Ecto neural progenitor cell (in vitro differentiated cells): ENCODE measurements at regions not wholly inside any gene's neighbourhood (a gene's known extent, or its start where the extent isn't known, plus 50 kb on each side); places are given as distances from the start of the nearest gene placed in this dataset.

ENCODE experiments used
- DNase-seq: peaks from one replicate; pipeline ENCODE4 v3.0.0-alpha.2; 2018; ENCODE audit warnings: low spot score

DNA sequence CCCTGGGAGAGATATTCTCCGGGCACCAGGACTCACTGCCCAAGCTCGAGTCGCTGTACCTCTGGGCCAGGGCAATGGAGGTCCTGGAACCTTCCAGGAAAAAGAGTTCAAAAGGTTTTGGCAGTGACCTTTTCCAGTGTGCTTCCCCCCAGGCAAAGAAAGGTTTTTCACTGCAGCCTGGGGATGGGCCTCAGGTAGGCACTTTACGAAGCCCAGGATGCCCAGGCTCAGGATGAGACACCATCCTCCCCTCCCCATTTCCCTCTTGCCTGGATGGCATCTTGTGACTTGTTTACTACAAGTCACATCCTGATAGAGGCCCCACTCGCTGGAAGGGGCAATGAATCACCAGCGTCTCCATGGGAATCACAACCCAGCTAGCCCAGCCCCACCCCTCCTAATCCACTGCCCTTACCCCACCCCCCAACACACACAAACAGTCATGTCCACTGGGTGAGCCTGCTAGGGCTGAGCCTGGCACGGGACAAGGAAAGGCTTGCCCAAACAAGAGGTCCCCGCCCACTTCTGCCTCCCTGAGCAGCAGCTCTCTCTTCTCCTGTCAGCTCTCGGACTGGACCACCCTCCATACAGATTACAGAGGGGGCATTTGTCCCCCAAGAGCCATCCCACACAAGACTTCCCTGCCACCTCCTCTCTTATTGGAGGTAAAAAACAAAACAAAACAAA lies 93.8 kb upstream of the SMNDC1 start:
- DNase-seq = no peak

DNA sequence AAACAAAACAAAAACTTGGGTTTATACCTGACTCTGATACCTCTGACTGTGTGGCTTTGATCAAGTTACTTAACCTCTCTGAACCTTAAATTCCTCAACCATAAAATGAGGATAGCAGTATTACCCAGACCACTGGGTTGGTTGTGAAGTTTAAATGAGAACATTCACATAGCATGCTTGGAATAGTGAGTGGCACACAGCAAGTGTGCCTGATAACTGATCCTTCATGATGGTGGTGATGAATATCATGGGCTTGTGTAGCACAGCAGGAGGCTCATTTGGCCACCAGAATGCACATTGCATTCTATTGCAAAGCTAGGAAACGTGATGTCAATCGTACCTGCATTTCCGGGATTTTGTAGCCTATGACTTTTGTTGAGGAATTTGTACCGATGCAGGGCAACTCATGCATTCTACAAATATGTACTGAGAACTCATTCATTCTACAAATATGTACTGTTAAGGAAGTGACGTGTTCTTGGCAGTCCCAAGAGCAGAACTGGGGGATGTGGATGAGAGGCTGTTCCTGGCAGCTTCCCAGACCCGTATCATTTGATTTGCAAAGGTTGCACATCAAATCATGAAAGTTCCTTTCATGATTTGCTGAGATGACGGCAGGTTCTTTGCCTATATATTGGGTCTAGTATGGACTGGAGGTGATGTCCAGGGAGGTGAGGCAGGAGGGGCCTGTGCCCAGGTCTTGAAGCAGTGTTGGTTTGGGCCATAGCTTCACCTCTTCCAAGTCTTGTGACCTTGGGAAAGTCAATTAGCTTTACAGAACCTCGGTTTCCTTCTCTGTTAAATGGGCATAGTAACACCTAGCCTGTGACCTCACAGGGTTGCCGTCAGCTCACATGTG lies 94.6 kb upstream of the SMNDC1 start:
- DNase-seq = no peak

DNA sequence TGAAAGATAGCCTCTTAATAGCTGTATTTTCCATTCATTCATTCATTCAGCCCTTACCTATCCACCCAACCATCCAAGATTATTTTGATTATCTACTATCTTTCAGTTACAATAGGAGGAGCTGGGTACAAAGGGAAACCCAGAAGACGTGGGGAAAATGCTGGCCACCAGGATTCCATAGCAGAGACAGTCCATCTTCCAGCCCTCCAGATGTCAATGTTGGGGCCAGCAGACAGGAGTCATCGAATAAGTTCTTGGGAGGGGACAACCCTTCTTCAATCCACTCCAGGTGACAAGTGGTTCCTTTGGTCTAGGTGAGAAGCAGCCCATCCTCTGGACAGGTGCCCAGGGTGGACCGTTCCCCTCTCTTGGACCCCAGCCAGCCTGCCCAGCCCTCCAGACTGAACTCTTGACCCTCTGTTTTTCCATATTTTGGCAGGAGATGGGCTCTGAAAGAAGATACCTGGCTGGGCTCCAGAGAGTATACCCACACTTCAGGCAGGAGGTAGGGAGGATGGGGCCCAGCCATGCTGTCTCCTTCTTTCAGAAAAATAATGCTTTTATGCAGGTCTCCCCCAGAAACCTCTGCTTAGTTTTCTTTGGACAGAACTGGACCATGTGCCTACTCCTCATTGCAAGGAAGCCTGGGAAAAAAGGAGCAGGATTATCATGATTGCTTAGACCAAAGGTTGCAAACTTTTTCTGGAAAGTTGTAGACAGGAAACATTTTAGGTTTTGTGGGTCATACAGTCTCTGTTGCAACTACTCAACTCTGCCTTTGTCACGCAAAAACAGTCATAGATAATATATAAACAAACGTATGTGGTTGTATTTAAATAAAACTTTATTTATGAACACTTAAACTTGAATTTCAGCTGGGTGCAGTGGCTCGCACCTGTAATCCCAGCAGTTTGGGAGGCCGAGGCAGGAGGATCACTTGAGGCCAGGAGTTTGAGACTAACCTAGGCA lies 95.5 kb upstream of the SMNDC1 start:
- no peak for DNase-seq

DNA sequence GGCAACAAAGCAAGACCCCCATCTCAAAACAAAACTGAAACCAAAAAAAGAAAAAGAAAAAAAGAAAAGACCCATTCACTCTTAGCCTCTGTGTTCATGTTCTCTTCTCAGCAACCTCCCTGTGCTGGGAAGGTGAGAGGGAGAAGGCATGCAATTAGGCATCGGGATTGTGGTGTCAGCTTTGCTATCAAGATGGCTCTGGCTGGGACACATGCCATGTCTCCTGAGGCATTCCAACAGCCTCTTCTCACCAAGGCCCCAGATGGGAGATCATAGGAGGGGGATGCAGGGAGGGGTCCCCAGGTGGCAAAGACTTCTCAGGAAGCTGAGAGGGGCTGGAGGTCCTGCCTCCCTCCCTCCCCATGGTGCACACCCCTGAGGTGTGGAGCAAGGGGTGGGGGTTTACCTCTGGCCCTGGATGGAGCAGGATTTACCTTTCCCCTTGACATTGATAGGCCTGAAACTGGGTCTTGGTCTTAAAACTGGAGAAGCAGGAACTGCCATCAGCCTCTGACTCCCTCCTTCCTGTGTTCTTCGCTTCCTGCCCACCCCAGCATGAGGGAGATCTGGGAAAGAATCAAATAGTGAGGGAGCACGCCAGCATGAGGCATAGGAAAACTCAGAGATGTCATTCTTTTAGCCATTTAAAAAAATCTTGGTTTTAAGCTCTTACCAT lies 96.2 kb upstream of the DUSP5 start:
- DNase-seq = no peak

DNA sequence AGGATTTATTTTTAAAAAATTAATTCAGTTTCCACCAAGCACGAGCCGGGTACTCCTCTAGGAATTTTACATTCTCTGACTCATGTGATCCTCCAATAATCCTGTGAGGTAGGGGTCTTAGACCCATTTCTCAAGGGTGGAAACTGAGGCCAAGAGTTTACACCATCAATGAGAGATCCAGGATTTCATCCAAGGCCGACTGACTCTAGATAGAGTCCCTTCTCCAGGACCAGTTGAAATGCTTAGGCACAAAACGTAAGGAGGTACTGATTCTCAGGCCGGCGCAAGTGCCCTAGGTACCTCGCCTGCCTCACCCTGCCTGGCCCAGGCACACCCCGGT lies 95.7 kb upstream of the DUSP5 start:
- DNase-seq = no peak

DNA sequence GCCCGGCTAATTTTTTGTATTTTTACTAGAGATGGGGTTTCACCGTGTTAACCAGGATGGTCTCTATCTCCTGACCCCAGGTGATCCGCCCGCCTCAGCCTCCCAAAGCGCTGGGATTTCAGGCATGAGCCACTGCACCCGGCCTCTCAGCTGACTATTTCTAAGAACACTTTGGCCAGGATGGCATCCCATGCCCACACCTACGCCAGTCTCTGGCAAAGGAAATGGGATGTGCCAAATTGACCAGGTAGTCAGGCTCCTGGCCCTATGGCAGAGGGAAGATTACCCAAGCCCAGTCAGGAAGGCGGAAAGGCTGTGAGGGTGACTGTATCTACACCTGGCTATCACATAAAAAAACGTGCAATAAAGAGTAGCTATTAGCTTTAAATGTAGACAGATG lies 94.1 kb upstream of the DUSP5 start:
- DNase-seq = no peak

DNA sequence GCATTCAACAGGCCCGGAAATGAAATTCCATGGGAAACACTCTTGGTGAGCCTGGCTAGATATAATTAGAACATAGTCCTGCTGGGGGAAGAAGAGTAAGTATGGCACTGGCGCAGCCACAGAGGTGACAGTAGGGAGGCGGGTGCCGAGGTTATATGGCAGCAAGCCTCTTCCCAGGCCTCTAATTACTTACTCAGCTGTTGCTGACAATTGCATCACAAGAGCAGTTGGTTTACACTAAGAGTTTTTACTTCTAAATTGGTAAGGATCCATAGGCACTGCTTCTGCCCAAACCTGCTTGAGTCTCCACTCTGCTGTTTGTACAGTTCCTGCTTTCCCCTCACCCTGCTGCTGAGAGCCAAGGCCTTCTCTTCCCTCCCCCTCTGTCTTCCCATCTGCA lies 93.3 kb upstream of the DUSP5 start:
- no peak for DNase-seq

DNA sequence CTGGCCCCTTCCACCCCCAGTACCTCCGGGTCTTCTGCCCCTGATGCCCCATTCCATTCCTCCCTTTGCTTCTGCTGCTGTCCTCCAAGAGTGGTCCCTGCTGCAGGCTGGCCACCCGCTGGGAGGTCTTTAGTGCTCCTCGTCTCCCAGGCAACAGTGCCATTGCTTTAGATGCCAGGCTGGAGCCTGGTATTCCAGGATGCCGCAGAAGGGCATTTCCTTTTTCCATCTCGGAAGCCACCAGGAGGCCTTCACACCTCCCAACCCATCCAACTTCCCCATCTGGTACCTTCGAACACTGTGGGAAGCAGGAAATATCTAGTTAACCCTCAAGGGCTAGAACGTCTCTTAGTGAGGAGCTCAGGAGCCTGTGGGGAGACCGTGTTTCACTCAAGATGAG lies 92.9 kb upstream of the DUSP5 start:
- no peak for DNase-seq

DNA sequence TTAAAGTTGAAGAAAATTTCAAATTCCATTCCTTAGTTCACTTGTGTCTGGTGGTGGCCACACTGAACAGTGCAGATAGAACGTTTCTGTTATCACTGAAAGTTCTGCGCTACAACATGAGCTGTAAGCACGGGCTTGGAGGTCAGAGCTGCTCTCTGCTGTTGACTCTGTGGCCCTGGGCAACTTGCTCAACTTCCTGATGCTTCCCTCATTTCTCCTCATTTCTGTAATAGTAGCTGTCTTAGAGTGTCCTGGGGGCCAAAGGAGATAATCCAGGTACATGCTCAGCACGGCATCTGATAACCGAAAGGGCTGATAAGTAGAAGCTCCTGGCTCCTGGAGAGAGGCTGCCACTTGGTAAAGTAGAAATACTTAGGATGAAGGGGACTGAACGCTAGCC lies 92.3 kb upstream of the DUSP5 start:
- DNase-seq = no peak

DNA sequence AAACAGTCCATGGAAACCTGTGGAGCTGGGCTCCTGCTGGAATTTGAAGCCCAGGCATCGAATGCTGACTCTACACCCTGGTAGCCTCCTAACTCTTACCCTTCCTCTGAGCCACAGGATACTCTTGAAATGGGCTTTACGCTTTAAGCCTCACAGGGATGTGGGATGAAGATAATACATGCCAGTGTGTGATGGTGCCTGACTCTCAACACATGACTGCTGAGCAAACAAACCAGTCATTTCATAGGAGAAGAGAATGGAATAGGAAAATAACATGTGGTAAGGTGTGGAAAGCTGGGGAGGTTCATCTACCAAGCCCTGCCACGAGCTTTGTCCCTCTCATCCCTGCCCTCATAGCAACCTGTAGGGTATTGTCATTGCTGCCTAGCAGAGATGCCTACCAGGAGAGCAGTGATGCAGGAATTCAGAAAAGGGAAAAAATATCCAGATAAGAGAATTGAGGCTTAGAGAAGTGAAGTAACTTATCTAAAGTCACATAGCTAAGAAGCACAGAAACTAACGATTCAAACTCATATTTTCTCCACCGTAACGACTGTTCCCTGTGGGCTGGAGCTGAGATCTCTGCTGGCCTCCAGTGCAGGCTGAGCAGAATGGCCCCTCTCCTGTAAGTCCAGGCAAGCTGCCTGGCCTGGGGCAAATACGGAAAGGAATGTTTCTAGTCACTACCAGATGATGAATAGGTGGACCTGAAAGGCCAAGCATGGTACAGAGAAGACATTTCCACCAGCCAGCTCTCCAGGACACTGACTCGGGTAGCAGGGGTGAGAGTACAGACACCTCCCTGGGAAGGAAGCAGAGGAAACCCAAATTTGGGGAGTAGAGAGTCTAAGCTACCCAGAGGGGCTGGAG lies 90.2 kb upstream of the DUSP5 start:
- DNase-seq = no peak

DNA sequence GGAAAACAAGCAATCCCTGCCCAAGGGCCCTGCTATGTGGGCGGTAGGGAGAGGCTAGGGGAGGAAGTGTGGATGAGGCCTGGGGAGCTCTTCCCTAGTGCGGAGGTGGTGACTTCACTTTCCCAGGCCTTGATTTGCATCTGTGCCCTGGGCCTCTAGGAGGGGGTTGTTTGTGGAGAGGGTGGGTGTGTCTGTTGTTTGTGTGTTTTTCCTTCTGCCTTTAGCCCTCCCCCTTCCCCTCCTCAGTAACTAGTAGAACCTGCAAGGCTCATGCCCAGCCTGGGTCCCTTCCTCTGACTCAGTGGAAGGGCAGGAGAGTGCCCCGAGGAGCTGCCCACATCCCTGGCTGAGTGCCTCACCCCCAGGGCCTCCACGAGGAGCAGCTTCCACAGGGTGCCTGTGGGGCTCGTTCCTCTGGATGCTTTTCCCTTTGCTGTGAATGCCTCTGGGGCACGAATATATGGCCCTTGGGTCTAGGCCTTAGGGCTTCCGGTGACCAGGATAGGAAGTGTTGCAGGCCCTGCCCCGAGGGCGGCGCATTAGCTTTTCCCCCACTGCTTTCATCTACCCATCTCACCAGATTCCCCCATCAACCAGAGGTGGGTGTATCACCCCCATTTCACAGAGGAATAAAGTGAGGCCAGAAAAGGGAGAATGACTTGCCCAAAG lies 89.4 kb upstream of the DUSP5 start:
- DNase-seq = no peak

DNA sequence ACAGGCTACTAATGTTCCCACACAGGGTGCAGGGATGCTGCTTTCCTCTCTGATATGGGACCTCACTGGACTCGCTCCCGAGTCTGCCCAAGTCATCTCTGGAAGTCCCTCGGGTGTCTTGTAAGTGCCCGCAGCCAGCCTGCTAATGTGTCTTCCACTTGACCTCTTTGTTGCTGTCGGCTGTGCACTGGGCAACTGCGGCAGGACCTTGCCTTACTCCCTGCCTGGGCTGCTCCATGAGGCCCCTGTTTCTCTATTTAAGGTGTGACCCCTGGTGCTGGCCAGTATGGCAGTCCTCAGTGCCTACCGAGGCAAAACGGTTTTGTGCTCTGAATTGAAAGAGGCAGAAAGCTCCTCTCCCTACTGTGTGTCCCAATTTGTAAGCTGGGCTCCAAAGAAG lies 88.8 kb upstream of the DUSP5 start:
- DNase-seq = no peak

DNA sequence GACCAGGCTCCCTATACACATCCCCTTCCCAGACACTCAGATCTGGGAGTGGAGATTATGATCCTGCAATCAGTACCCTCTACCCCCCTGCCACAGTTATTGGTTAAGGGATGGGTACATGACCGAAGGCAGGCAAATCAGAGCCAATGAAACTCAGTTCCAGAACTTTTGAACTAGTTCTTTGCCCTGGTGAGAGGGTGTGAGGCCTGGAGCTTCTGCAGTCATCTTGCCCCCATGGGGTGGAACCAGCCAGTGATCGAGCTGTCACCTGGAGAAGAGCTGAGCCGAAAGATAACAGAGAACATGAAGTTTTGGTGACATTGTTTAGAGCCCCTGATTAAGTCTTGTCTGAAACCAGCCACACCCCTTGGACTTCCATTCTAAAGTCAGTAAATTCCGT lies 88.2 kb upstream of the DUSP5 start:
- no peak for DNase-seq

DNA sequence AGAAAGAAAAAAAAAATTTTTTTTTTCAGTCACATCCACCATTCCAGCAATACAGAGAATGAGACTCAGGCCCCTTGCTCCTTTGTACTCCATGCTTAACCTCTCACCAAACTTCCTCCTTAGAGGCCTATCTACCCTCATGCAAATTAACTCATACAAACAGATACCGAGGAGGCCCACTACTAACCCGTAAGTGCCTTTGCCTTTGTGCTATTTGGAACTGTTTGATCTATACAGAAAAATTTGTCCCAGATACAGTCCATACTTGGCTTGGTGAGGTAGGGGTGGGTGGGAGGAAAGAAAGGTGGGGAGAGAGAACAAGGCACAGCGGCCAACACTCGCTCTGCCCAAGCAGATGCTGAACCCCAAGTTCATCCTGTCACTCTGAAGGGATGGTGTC lies 87.8 kb upstream of the DUSP5 start:
- no peak for DNase-seq

DNA sequence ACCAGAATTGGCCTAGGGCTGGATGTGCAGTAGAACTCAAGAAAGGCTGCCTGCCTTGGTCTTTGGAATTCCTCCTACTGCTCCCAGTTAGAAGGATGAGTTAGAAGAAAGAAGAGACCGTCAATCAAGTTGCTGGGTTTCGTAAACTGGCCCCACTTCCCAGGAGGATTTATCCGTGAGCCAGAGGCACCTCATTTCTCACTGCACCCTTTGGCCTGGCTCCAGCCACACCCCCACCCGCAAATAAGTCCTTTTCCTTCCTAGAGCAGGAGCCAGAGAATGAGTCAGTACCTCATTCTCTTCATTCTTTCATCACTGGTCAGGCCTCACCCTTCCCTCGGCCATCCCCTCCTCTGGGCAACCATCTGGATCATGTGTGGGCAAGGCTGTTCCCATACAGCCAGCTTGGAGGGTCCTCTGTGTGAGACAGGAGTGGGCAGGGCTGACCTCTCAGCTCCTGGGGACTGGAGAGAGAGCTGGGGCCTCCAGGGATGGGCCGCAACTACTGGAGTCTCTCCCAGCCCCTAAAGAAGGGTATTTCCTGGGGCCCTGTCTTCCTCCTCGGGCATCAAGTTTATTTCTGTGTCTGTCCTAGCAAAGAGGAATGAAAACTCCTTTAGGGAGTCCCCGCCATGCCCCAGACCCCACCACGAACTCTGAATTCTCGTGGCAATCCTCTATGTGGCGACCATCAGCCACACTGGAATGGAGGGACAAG lies 87.2 kb upstream of the DUSP5 start:
- DNase-seq = no peak

DNA sequence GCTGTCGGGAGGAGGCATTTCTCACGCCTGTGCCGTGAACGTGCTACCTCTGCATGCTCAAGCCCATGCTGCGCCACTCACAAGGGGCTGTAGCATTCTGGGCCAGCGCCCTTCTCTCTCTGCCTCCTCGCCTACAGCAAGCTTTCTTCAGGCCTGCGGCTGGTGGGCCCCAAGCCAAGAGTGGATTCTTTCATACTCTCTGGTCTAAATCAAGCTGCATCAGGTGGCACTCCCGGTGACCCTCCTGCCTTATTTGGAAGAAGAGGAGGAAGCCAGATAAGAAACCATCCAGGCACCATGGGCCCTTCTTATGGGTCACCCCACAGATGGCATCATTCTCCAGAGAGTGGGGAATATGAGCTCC lies 86.7 kb upstream of the DUSP5 start:
- DNase-seq = no peak

DNA sequence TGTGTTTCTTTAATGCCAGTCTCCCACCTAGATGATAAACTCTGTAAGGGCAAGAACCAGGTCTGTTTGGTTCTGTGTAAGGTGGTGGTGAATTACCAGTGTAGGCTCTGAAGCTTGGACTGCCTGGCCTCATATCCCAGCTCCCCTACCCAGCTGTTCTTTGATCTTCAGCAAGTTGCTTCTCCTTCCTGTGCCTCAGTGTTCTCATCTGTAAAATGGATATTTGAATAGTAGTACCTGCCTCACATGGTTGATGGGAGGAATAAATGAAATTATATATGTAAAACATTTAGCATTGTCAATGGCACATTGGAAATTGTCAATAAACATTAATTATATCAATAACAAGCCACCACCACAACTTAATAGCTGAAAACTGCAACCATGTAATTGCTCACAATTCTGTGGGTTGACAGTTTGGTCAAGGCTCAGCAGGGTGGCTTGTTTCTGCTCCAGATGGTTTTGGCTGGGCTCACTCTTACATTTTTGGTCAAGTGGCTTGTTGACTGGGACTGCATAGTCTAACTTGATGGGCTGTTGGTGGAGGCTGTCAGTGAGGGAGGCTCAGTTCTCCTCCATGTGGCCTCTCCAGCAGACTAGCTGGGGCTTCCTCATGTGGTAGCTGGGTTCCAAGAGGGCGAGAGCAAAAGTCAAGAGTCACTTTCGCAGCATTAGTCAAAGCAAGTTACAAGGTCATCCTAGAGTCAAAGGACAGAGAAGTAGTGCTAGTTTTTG lies 84.5 kb upstream of the DUSP5 start:
- DNase-seq = no peak

DNA sequence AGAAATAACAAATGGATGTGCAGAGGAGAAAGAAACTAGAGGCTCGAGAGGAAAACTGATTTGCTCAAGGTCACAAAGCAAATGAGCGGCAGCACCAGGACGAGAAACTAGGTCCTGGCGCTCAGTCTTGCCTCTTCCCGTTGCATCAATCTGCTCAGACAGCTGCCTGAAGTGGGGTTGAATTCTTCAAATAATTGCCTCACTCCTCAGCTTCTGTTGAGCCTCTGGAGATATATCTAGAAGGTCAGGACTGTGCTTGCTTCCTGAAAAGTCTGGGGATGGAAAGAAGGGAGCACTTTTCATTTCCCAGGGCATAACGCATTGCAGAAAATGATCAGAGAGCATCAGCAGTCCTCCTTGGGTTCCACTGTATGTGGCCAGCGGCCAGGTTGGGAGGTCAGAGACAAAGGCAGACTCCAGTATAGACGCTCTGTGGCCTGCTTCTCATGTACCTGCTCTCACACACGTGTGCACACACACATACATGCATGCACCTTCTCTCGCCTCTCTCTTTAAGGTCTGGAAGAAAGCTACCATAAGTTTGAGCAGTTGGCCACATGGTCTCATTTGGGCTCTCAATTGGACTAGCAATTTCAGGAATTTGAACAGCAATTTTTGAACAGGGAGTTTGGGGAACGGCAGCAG lies 83.7 kb upstream of the DUSP5 start:
- no peak for DNase-seq
